Sigmoid colon (tissue), 3 donors: ENCODE measurements at regions not wholly inside any gene's neighbourhood (a gene's known extent, or its start where the extent isn't known, plus 50 kb on each side); places are given as distances from the start of the nearest gene placed in this dataset.

Experiments used
- CTCF ChIP-seq, 4 experiments: fragments of 450-650 bp in 3 of 4; fragments of 200-600 bp in 1 of 4; IDR thresholded peaks; one replicate each; pipeline ENCODE4 v1.5.1; 2016 to 2019; ENCODE audit warnings: antibody characterized with exemption in 4 of 4, mild to moderate bottlenecking in 3 of 4, moderate library complexity in 2 of 4
- POLR2A ChIP-seq, 2 donors: fragments of 450-650 bp; IDR thresholded peaks; one replicate each; pipeline ENCODE4 v1.6.1; 2016; ENCODE audit warnings: antibody characterized with exemption in 2 of 2, mild to moderate bottlenecking in 2 of 2, moderate library complexity in 2 of 2

- no peak for TF ChIP-seq POLR2A (IDR thresholded peaks at IDR 0.05)
- no peak for TF ChIP-seq CTCF (IDR thresholded peaks at IDR 0.05)
Measured at GRCh38 chr6:86380571-86381125, 556.7 kb upstream of the HTR1E start.
